ENCODE measurements at regions not wholly inside any gene's neighbourhood (a gene's known extent, or its start where the extent isn't known, plus 50 kb on each side); places are given as distances from the start of the nearest gene placed in this dataset.

- H3K4me3 ChIP-seq (ENCODE audit: low read depth, low read length) = no peak overlapping the region
- DNase-seq (ENCODE audit: low read depth) = no peak
- TF ChIP-seq CTCF (conservative IDR thresholded peaks at IDR 0.05; ENCODE audit: low read depth, low read length) = no peak
Observed at GRCh38 chr17:20920095-20920814, 122.6 kb downstream of the USP22 start.

GRCh38 chr17:20920815-20921199 lies 122.0 kb downstream of the USP22 start:
- DNase-seq (ENCODE audit: low read depth) = peak; percentile 81
- no peak overlapping the region for H3K4me3 ChIP-seq (ENCODE audit: low read depth, low read length)
- TF ChIP-seq CTCF (conservative IDR thresholded peaks at IDR 0.05; ENCODE audit: low read depth, low read length) = no peak

- no peak overlapping the region for H3K4me3 ChIP-seq (ENCODE audit: low read depth, low read length)
- TF ChIP-seq CTCF (conservative IDR thresholded peaks at IDR 0.05; ENCODE audit: low read depth, low read length) = no peak
- peak; percentile 31 for DNase-seq (ENCODE audit: low read depth)
Observed at GRCh38 chr17:20922128-20922670, 120.6 kb downstream of the USP22 start.

GRCh38 chr17:20924306-20924705 lies 118.5 kb downstream of the USP22 start:
- TF ChIP-seq CTCF (conservative IDR thresholded peaks at IDR 0.05; ENCODE audit: low read depth, low read length) = no peak
- no peak for DNase-seq (ENCODE audit: low read depth)
- H3K4me3 ChIP-seq (ENCODE audit: low read depth, low read length) = no peak overlapping the region

- no peak overlapping the region for H3K4me3 ChIP-seq (ENCODE audit: low read depth, low read length)
- no peak for TF ChIP-seq CTCF (conservative IDR thresholded peaks at IDR 0.05; ENCODE audit: low read depth, low read length)
- DNase-seq (ENCODE audit: low read depth) = peak; percentile 40
Observed at GRCh38 chr17:20925091-20925490, 117.7 kb downstream of the USP22 start.

- no peak overlapping the region for H3K4me3 ChIP-seq (ENCODE audit: low read depth, low read length)
- no peak for TF ChIP-seq CTCF (conservative IDR thresholded peaks at IDR 0.05; ENCODE audit: low read depth, low read length)
- DNase-seq (ENCODE audit: low read depth) = no peak
Observed at GRCh38 chr17:20925954-20926353, 116.9 kb downstream of the USP22 start.

GRCh38 chr17:20926532-20926931 lies 116.3 kb downstream of the USP22 start:
- no peak for TF ChIP-seq CTCF (conservative IDR thresholded peaks at IDR 0.05; ENCODE audit: low read depth, low read length)
- H3K4me3 ChIP-seq (ENCODE audit: low read depth, low read length) = no peak overlapping the region
- DNase-seq (ENCODE audit: low read depth) = peak; percentile 79

All from choroid plexus epithelial cell (primary cell).